Epithelial cell of proximal tubule (primary cell): ENCODE measurements at regions not wholly inside any gene's neighbourhood (a gene's known extent, or its start where the extent isn't known, plus 50 kb on each side); places are given as distances from the start of the nearest gene placed in this dataset.

ENCODE experiments used
- DNase-seq: peaks from one replicate; pipeline ENCODE4 v3.0.0-alpha.2; 2011; ENCODE audit warnings: low read depth
- H3K4me3 ChIP-seq: 2 replicates; pipeline ENCODE4 v1.5.1; 2011; ENCODE audit warnings: low read depth, mild to moderate bottlenecking, low read length
- CTCF ChIP-seq: conservative IDR thresholded peaks from 2 replicates; pipeline ENCODE4 v1.5.1; 2012; ENCODE audit warnings: low read depth, mild to moderate bottlenecking, low read length

GRCh38 chr18:37913051-37913450 is 347.5 kb upstream of the CELF4 start:
- H3K4me3 ChIP-seq: no peak overlapping the region
- no peak for DNase-seq
- TF ChIP-seq CTCF: no peak

- TF ChIP-seq CTCF: no peak
- DNase-seq: no peak
- no peak overlapping the region for H3K4me3 ChIP-seq
Measured at GRCh38 chr18:37902344-37902743, 336.7 kb upstream of the CELF4 start.

GRCh38 chr18:37900326-37900725 is 334.7 kb upstream of the CELF4 start:
- no peak for TF ChIP-seq CTCF
- H3K4me3 ChIP-seq: no peak overlapping the region
- DNase-seq: no peak

- DNase-seq: no peak
- no peak overlapping the region for H3K4me3 ChIP-seq
- TF ChIP-seq CTCF: no peak
Measured at GRCh38 chr18:37889963-37890362, 324.4 kb upstream of the CELF4 start.

- H3K4me3 ChIP-seq: no peak overlapping the region
- no peak for DNase-seq
- TF ChIP-seq CTCF: no peak
Measured at GRCh38 chr18:37874721-37875120, 309.1 kb upstream of the CELF4 start.

- TF ChIP-seq CTCF: no peak
- DNase-seq: no peak
- H3K4me3 ChIP-seq: no peak overlapping the region
Measured at GRCh38 chr18:37873416-37873815, 307.8 kb upstream of the CELF4 start.

GRCh38 chr18:37872562-37872961 is 307.0 kb upstream of the CELF4 start:
- H3K4me3 ChIP-seq: no peak overlapping the region
- DNase-seq: no peak
- no peak for TF ChIP-seq CTCF
